Loucy (cell line): ENCODE measurements at regions not wholly inside any gene's neighbourhood (a gene's known extent, or its start where the extent isn't known, plus 50 kb on each side); places are given as distances from the start of the nearest gene placed in this dataset.
"Not testable (repeated sequence)": the region's sequence is repeated elsewhere in the genome, so short reads cannot be mapped to it uniquely, and the experiment has no call there.

ENCODE experiments used
- H2AFZ ChIP-seq: fragments of 200-600 bp; sonication (generic); 2 replicates; pipeline ENCODE4 v1.6.0; 2016; ENCODE audit warnings: antibody characterized with exemption, mild to moderate bottlenecking, low read length, moderate library complexity
- H3F3A ChIP-seq: fragments of 200-600 bp; 2 replicates; pipeline ENCODE4 v1.6.0; 2016; ENCODE audit warnings: antibody characterized with exemption, low read depth, mild to moderate bottlenecking
- H3K27me3 ChIP-seq: fragments of 200-600 bp; sonication (generic); 2 replicates; pipeline ENCODE4 v1.6.1; 2014; ENCODE audit warnings: low read length, mild to moderate bottlenecking; ENCODE audit not compliant: insufficient read depth, poor library complexity, severe bottlenecking
- H3K36me3 ChIP-seq: fragments of 200-600 bp; sonication (generic); 2 replicates; pipeline ENCODE4 v1.6.1; 2016; ENCODE audit warnings: low read length; ENCODE audit not compliant: insufficient read depth
- H3K4me1 ChIP-seq: fragments of 200-600 bp; sonication (generic); 2 replicates; pipeline ENCODE4 v1.5.1; 2014; ENCODE audit warnings: low read length, mild to moderate bottlenecking; ENCODE audit not compliant: insufficient read depth, poor library complexity, severe bottlenecking
- H3K4me2 ChIP-seq: fragments of 200-600 bp; sonication (generic); 2 replicates; pipeline ENCODE4 v1.6.0; 2014; ENCODE audit warnings: antibody characterized with exemption, low read length, low read depth, mild to moderate bottlenecking; ENCODE audit not compliant: poor library complexity, severe bottlenecking
- H3K4me3 ChIP-seq: fragments of 200-600 bp; sonication (generic); 2 replicates; pipeline ENCODE4 v1.5.1; 2014; ENCODE audit warnings: low read length, mild to moderate bottlenecking, mixed read lengths; ENCODE audit not compliant: poor library complexity, severe bottlenecking
- H3K79me2 ChIP-seq: fragments of 200-600 bp; sonication (generic); 2 replicates; pipeline ENCODE4 v1.6.1; 2014; ENCODE audit warnings: low read length; ENCODE audit not compliant: insufficient read depth
- H3K9ac ChIP-seq: fragments of 200-600 bp; sonication (generic); 2 replicates; pipeline ENCODE4 v1.6.0; 2014; ENCODE audit warnings: mild to moderate bottlenecking, low read depth, low read length, moderate library complexity; ENCODE audit not compliant: poor library complexity, severe bottlenecking
- H3K9me2 ChIP-seq: fragments of 200-600 bp; sonication (generic); replicated peaks from 2 replicates; pipeline ENCODE4 v1.6.1; 2016; ENCODE audit warnings: low read depth, low read length, mixed read lengths
- H3K9me3 ChIP-seq: fragments of 200-600 bp; sonication (generic); 2 replicates; pipeline ENCODE4 v1.6.1; 2014; ENCODE audit warnings: mild to moderate bottlenecking, antibody characterized with exemption, low read length, low read depth; ENCODE audit not compliant: insufficient read depth
- H4K20me1 ChIP-seq: fragments of 200-600 bp; sonication (generic); 2 replicates; pipeline ENCODE4 v1.6.0; 2014; ENCODE audit warnings: antibody characterized with exemption, low read length, mild to moderate bottlenecking; ENCODE audit not compliant: insufficient read depth, poor library complexity, severe bottlenecking
- CTCF ChIP-seq: fragments of 200-600 bp; sonication (generic); conservative IDR thresholded peaks from 2 replicates; pipeline ENCODE4 v1.5.1; 2014; ENCODE audit warnings: mild to moderate bottlenecking, antibody characterized with exemption, low read length
- EZH2phosphoT487 ChIP-seq: fragments of 200-600 bp; IDR thresholded peaks from 2 replicates; pipeline ENCODE4 v1.6.1; 2018; ENCODE audit warnings: antibody characterized with exemption, mild to moderate bottlenecking, moderate library complexity, borderline replicate concordance

- no peak overlapping the region for H3K9ac ChIP-seq
- no peaks in the 10 kb centered on the region for H3K9me2 ChIP-seq
- no peak overlapping the region for H2AFZ ChIP-seq
- H3K27me3 ChIP-seq, result no peaks in the 10 kb centered on the region
- TF ChIP-seq CTCF (no peak), EZH2phosphoT487 (no peak)
- no peaks in the 10 kb centered on the region for H3K36me3 ChIP-seq
- no peaks in the 10 kb centered on the region for H4K20me1 ChIP-seq
- no peaks in the 10 kb centered on the region for H3K4me1 ChIP-seq
- H3F3A ChIP-seq, result no peaks in the 10 kb centered on the region
- no peak overlapping the region for H3K4me2 ChIP-seq
- H3K4me3 ChIP-seq, result no peak overlapping the region
- no peaks in the 10 kb centered on the region for H3K79me2 ChIP-seq
- no peaks in the 10 kb centered on the region for H3K9me3 ChIP-seq
Observed at GRCh38 chr10:78672918-78673317, 395.8 kb upstream of the ZMIZ1 start.

GRCh38 chr10:78681141-78681540, 387.6 kb upstream of the ZMIZ1 start:
- H3K79me2 ChIP-seq, H3K27me3 ChIP-seq, H3K4me2 ChIP-seq, H3K9ac ChIP-seq, H2AFZ ChIP-seq, H3K36me3 ChIP-seq, H3F3A ChIP-seq, H4K20me1 ChIP-seq, H3K4me1 ChIP-seq, H3K9me2 ChIP-seq, H3K9me3 ChIP-seq, H3K4me3 ChIP-seq: not testable (repeated sequence)

- H3K4me1 ChIP-seq, H2AFZ ChIP-seq, H3F3A ChIP-seq, H3K36me3 ChIP-seq, H3K79me2 ChIP-seq, H3K9ac ChIP-seq, H3K27me3 ChIP-seq, H3K4me3 ChIP-seq, H3K9me2 ChIP-seq, H3K9me3 ChIP-seq, H4K20me1 ChIP-seq, H3K4me2 ChIP-seq: not testable (repeated sequence)
Observed at GRCh38 chr10:78681986-78682385, 386.8 kb upstream of the ZMIZ1 start.

- H3K4me2 ChIP-seq, result no peak overlapping the region
- no peaks in the 10 kb centered on the region for H3K9me2 ChIP-seq
- no peaks in the 10 kb centered on the region for H3K36me3 ChIP-seq
- H3K27me3 ChIP-seq, result no peaks in the 10 kb centered on the region
- no peaks in the 10 kb centered on the region for H4K20me1 ChIP-seq
- H3K9me3 ChIP-seq, result no peaks in the 10 kb centered on the region
- no peaks in the 10 kb centered on the region for H3K79me2 ChIP-seq
- H2AFZ ChIP-seq, result no peak overlapping the region
- no peaks in the 10 kb centered on the region for H3F3A ChIP-seq
- TF ChIP-seq CTCF (no peak), EZH2phosphoT487 (no peak)
- H3K4me1 ChIP-seq, result no peaks in the 10 kb centered on the region
- H3K9ac ChIP-seq, result no peak overlapping the region
- no peak overlapping the region for H3K4me3 ChIP-seq
Observed at GRCh38 chr10:78684947-78685346, 383.8 kb upstream of the ZMIZ1 start.
